IMR-90 (cell line): ENCODE measurements at regions not wholly inside any gene's neighbourhood (a gene's known extent, or its start where the extent isn't known, plus 50 kb on each side); places are given as distances from the start of the nearest gene placed in this dataset.

Experiments used
- ATAC-seq: fragments of 200-7000 bp; cut with Tn5 transposase; 2 replicates; pipeline ENCODE4 v1.9.1; 2020; ENCODE audit warnings: low read depth, mild to moderate bottlenecking, moderate library complexity
- BruUV-seq: library from RNA; stranded (reverse); fragments of 400-500 nt; replicated peaks from 2 replicates; lab custom pipeline; 2021; lab: Mats Ljungman, UMichigan
- CTCF ChIA-PET: fragments of 300-600 bp; formaldehyde crosslinking; extraction: SDS; loops from one replicate; lab custom pipeline; 2021; ENCODE audit warnings: antibody characterized with exemption; lab: Yijun Ruan, JAX
- POLR2A ChIA-PET: fragments of 300-600 bp; sonication (Branson Sonifier 250); formaldehyde crosslinking; loops from one replicate; lab custom pipeline; 2022; ENCODE audit warnings: antibody characterized with exemption; ENCODE audit not compliant: unreplicated experiment; lab: Charles Lee
- DNase-seq: peaks from one replicate; pipeline ENCODE4 v3.0.0; 2013
- H2AFZ ChIP-seq: replicated peaks from 2 replicates; pipeline ENCODE3; 2013; ENCODE audit warnings: low read length, mild to moderate bottlenecking; ENCODE audit not compliant: poor library complexity
- H2AK5ac ChIP-seq: 2 replicates; pipeline ENCODE4 v1.6.1; 2013; ENCODE audit warnings: low read depth, low read length, inconsistent platforms
- H2AK9ac ChIP-seq: replicated peaks from 2 replicates; pipeline ENCODE3; 2013; ENCODE audit warnings: mild to moderate bottlenecking, low read depth, low read length, moderate library complexity; ENCODE audit not compliant: poor library complexity
- H2BK120ac ChIP-seq: 2 replicates; pipeline ENCODE4 v1.6.1; 2013; ENCODE audit warnings: low read depth, low read length, inconsistent platforms
- H2BK15ac ChIP-seq: 3 replicates; pipeline ENCODE4 v1.6.1; 2013; ENCODE audit warnings: low read depth, low read length, inconsistent platforms
- H2BK20ac ChIP-seq: 2 replicates; pipeline ENCODE4 v1.6.1; 2013; ENCODE audit warnings: low read depth, mild to moderate bottlenecking, inconsistent platforms, low read length, moderate library complexity
- H2BK5ac ChIP-seq: 2 replicates; pipeline ENCODE4 v1.6.1; 2013; ENCODE audit warnings: mild to moderate bottlenecking, low read depth, low read length, inconsistent platforms; ENCODE audit not compliant: poor library complexity, severe bottlenecking
- H3K14ac ChIP-seq: replicated peaks from 2 replicates; pipeline ENCODE4 v1.6.1; 2013; ENCODE audit warnings: low read depth, low read length, inconsistent platforms
- H3K18ac ChIP-seq: 2 replicates; pipeline ENCODE4 v1.6.1; 2013; ENCODE audit warnings: low read depth, low read length, control low read depth
- H3K23ac ChIP-seq: 2 replicates; pipeline ENCODE4 v1.6.1; 2013; ENCODE audit warnings: low read depth, low read length, inconsistent platforms
- H3K27ac ChIP-seq: 2 replicates; pipeline ENCODE4 v1.5.1; 2013; ENCODE audit warnings: mild to moderate bottlenecking, control low read depth, low read length; ENCODE audit not compliant: insufficient read depth
- H3K27me3 ChIP-seq: 2 replicates; pipeline ENCODE4 v1.6.1; 2013; ENCODE audit warnings: low read length; ENCODE audit not compliant: control insufficient read depth, insufficient read depth
- H3K36me3 ChIP-seq: 2 replicates; pipeline ENCODE4 v1.6.1; 2013; ENCODE audit warnings: low read length, mixed read lengths; ENCODE audit not compliant: control insufficient read depth, insufficient read depth
- H3K4ac ChIP-seq: 2 replicates; pipeline ENCODE4 v1.6.1; 2013; ENCODE audit warnings: low read depth, low read length, inconsistent platforms
- H3K4me1 ChIP-seq: 2 replicates; pipeline ENCODE4 v1.6.1; 2013; ENCODE audit warnings: low read length, mixed read lengths; ENCODE audit not compliant: control insufficient read depth, insufficient read depth
- H3K4me2 ChIP-seq: 2 replicates; pipeline ENCODE4 v1.6.1; 2013; ENCODE audit warnings: low read depth, mild to moderate bottlenecking, control low read depth, low read length, moderate library complexity
- H3K4me3 ChIP-seq: 2 replicates; pipeline ENCODE4 v1.5.1; 2013; ENCODE audit warnings: low read depth, mild to moderate bottlenecking, control low read depth, low read length, moderate library complexity; ENCODE audit not compliant: insufficient read depth
- H3K56ac ChIP-seq: 2 replicates; pipeline ENCODE4 v1.6.1; 2013; ENCODE audit warnings: low read length, inconsistent platforms; ENCODE audit not compliant: insufficient read depth; ENCODE audit errors: extremely low read depth
- H3K79me1 ChIP-seq, 2 experiments: 2 replicates each; pipeline ENCODE4 v1.6.1; 2013; ENCODE audit warnings: low read length in 2 of 2, inconsistent platforms in 1 of 2, low read depth in 1 of 2
- H3K9ac ChIP-seq: 2 replicates; pipeline ENCODE4 v1.6.1; 2013; ENCODE audit warnings: low read depth, low read length, control low read depth
- H3K9me1 ChIP-seq: 2 replicates; pipeline ENCODE4 v1.6.1; 2013; ENCODE audit warnings: low read length, inconsistent platforms; ENCODE audit not compliant: insufficient read depth
- H3K9me3 ChIP-seq: 2 replicates; pipeline ENCODE4 v1.6.1; 2013; ENCODE audit warnings: low read length; ENCODE audit not compliant: control insufficient read depth, insufficient read depth
- H4K20me1 ChIP-seq: 2 replicates; pipeline ENCODE4 v1.6.1; 2013; ENCODE audit warnings: low read length, inconsistent platforms; ENCODE audit not compliant: insufficient read depth
- H4K5ac ChIP-seq: 2 replicates; pipeline ENCODE4 v1.6.1; 2013; ENCODE audit warnings: mild to moderate bottlenecking, low read depth, low read length, control low read depth
- H4K8ac ChIP-seq, 2 experiments: 2 replicates each; pipeline ENCODE4 v1.6.1; 2013; ENCODE audit warnings: low read depth in 2 of 2, low read length in 2 of 2, control low read depth in 1 of 2, inconsistent platforms in 1 of 2
- H4K91ac ChIP-seq: 2 replicates; pipeline ENCODE4 v1.6.1; 2013; ENCODE audit warnings: low read depth, low read length, inconsistent platforms; ENCODE audit not compliant: insufficient read depth
- CTCF ChIP-seq: conservative IDR thresholded peaks from 2 replicates; pipeline ENCODE4 v1.5.1; 2012; ENCODE audit warnings: mild to moderate bottlenecking, low read depth, low read length, improper control_type of control experiment
- POLR2A ChIP-seq: IDR thresholded peaks from 2 replicates; pipeline ENCODE4 v1.6.1; 2012; ENCODE audit warnings: mild to moderate bottlenecking, low read depth, low read length
- RAD21 ChIP-seq: IDR thresholded peaks from 2 replicates; pipeline ENCODE4 v1.6.1; 2012; ENCODE audit warnings: low read length, improper control_type of control experiment
- RCOR1 ChIP-seq: IDR thresholded peaks from 2 replicates; pipeline ENCODE4 v1.6.1; 2012; ENCODE audit warnings: mild to moderate bottlenecking, low read length, improper control_type of control experiment; ENCODE audit not compliant: insufficient replicate concordance
- SMC3 ChIP-seq: fragments of 150-350 bp; IDR thresholded peaks from 2 replicates; pipeline ENCODE4 v1.6.1; 2016; ENCODE audit warnings: low read depth, mild to moderate bottlenecking, antibody characterized with exemption, low read length, moderate library complexity
- WGBS, 2 experiments: methylation state at CpG; one replicate each; pipeline versions ENCODE4 v1.1.5 to v1.1.7; 2013; ENCODE audit warnings: missing lambda C conversion rate in 2 of 2; ENCODE audit not compliant: insufficient read length in 1 of 2; ENCODE audit errors: extremely low coverage in 2 of 2; 5-methylcytosine and 5-hydroxymethylcytosine counted together
- dilution Hi-C: fragments of 300-500 bp; cut with HindIII; formaldehyde crosslinking; loops from one replicate; pipeline ENCODE4 v1.14.3; 2018; ENCODE audit warnings: low sequenced_read_pairs; ENCODE audit not compliant: unreplicated experiment
- in situ Hi-C: fragments of 300-500 bp; cut with MboI; formaldehyde crosslinking; loops from 3 replicates; pipeline ENCODE4 v1.14.3; 2019; ENCODE audit warnings: low sequenced_read_pairs, inconsistent platforms, mixed read lengths
- intact Hi-C: fragments of 100-400 bp; cut with micrococcal nuclease; formaldehyde crosslinking; loops from 2 replicates; pipeline ENCODE4 v1.10.0; 2022

DNA sequence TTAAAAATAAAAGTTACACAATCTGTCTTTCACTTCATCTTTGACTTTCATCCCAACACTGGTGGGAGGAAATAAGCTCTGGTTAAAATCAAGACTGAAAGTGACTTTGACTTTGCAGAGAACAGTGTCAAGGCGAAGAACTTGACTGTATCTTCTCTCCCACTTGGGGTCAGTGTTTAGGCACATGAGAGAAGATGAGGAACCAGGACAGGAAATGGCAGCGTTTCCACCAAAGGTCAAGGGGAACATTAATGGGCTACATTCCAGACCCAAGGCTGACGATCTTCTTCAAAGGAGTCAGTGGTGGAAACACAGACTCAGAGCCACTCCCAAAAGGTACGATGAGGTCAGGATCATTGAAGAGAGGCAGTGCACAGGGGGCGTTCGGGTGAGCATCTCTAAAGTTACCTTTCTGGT is 409.5 kb downstream of the ARHGEF28 start:
- H3K23ac ChIP-seq, result no peak overlapping the region
- H2BK5ac ChIP-seq, result no peak overlapping the region
- in situ Hi-C loops (loop anchor here (10.0 kb wide), 1 partner anchor 609 kb away; the partner anchor contains the start of gene ENC1), intact Hi-C loops (loop anchor here (1.0 to 10.0 kb wide), 3 partner anchors 134 to 606 kb away; no protein-coding TSS in a partner anchor), dilution Hi-C loops (no loop called here)
- H3K9me1 ChIP-seq, result peaks cover 4% of the 10 kb centered on the region
- no peak overlapping the region for H3K4me3 ChIP-seq
- H2BK20ac ChIP-seq, result peak overlapping the region; percentile 15
- no TSS peak for BruUV-seq
- DNase-seq (peak; percentile 69), ATAC-seq (peak; percentile 61)
- H4K20me1 ChIP-seq, result no peaks in the 10 kb centered on the region
- H2AFZ ChIP-seq, result peak overlapping the region; percentile 66
- H3K79me1 ChIP-seq, result no peaks in the 10 kb centered on the region
- no peak overlapping the region for H3K9ac ChIP-seq
- H4K91ac ChIP-seq, result no peak overlapping the region
- no peaks in the 10 kb centered on the region for H3K9me3 ChIP-seq
- H4K8ac ChIP-seq, result peak overlapping the region in 1 of 2 experiments; percentile 31; a peak in 1 of 4 replicates
- no peak overlapping the region for H2BK15ac ChIP-seq
- POLR2A ChIA-PET, result no interaction called here
- H2BK120ac ChIP-seq, result peak overlapping the region; percentile 44
- peak overlapping the region; percentile 28; the same call in 1 of the 2 replicates for H3K4ac ChIP-seq
- CTCF ChIA-PET, result interaction anchor here (0.6 to 1.0 kb wide), 4 partner anchors 299 to 620 kb away, joined by 3 to 6 read pairs (median 4); no protein-coding TSS in a partner anchor
- peaks cover 6% of the 10 kb centered on the region for H3K27me3 ChIP-seq
- no CpG with 5 or more reads among the region's 6 CpGs for WGBS, 2 experiments
- no peak overlapping the region for H3K18ac ChIP-seq
- H3K36me3 ChIP-seq, result no peaks in the 10 kb centered on the region
- TF ChIP-seq RAD21 (peak; percentile 65), RCOR1 (no peak), SMC3 (peak; percentile 49), CTCF (peak; percentile 48), POLR2A (no peak)
- no peak overlapping the region for H3K56ac ChIP-seq
- H3K4me1 ChIP-seq, result no peaks in the 10 kb centered on the region; the same call in 1 of the 2 replicates
- H4K5ac ChIP-seq, result no peak overlapping the region
- H2AK5ac ChIP-seq, result no peak overlapping the region
- no peak overlapping the region for H3K4me2 ChIP-seq
- H3K14ac ChIP-seq, result 0 out of 2 replicates have a peak overlapping the region, but pooled peaks have one; percentile 55
- H2AK9ac ChIP-seq, result no peak overlapping the region
- no peak overlapping the region for H3K27ac ChIP-seq
